Progenitor cell of endocrine pancreas (in vitro differentiated cells): ENCODE measurements at regions not wholly inside any gene's neighbourhood (a gene's known extent, or its start where the extent isn't known, plus 50 kb on each side); places are given as distances from the start of the nearest gene placed in this dataset.

Source experiments
- DNase-seq: peaks from one replicate; pipeline ENCODE4 v3.0.0; 2021; ENCODE audit warnings: low spot score; ENCODE audit not compliant: unreplicated experiment
- H3K27ac Mint-ChIP-seq: 2 replicates; pipeline ENCODE4 v1.8.0; 2021; ENCODE audit warnings: mild to moderate bottlenecking, moderate library complexity, mixed read lengths
- H3K27me3 Mint-ChIP-seq: 2 replicates; pipeline ENCODE4 v1.8.0; 2021; ENCODE audit warnings: mixed read lengths
- H3K36me3 Mint-ChIP-seq: 2 replicates; pipeline ENCODE4 v1.8.0; 2022; ENCODE audit warnings: mixed read lengths; ENCODE audit not compliant: insufficient read depth
- H3K4me1 Mint-ChIP-seq: 2 replicates; pipeline ENCODE4 v1.8.0; 2021; ENCODE audit warnings: low read depth, mixed read lengths
- H3K4me3 Mint-ChIP-seq: 2 replicates; pipeline ENCODE4 v1.8.0; 2021; ENCODE audit warnings: low read depth, mild to moderate bottlenecking, moderate library complexity, mixed read lengths
- H3K9me3 Mint-ChIP-seq: 2 replicates; pipeline ENCODE4 v1.8.0; 2021; ENCODE audit warnings: low read depth, mixed read lengths
- TF ChIP-seq, protein P1 (sequence below): fragments of 200-600 bp; sonication (generic); IDR thresholded peaks from one replicate; pipeline ENCODE4 v1.5.0; 2021; ENCODE audit warnings: antibody characterized with exemption, mild to moderate bottlenecking; ENCODE audit not compliant: unreplicated experiment

DNA sequence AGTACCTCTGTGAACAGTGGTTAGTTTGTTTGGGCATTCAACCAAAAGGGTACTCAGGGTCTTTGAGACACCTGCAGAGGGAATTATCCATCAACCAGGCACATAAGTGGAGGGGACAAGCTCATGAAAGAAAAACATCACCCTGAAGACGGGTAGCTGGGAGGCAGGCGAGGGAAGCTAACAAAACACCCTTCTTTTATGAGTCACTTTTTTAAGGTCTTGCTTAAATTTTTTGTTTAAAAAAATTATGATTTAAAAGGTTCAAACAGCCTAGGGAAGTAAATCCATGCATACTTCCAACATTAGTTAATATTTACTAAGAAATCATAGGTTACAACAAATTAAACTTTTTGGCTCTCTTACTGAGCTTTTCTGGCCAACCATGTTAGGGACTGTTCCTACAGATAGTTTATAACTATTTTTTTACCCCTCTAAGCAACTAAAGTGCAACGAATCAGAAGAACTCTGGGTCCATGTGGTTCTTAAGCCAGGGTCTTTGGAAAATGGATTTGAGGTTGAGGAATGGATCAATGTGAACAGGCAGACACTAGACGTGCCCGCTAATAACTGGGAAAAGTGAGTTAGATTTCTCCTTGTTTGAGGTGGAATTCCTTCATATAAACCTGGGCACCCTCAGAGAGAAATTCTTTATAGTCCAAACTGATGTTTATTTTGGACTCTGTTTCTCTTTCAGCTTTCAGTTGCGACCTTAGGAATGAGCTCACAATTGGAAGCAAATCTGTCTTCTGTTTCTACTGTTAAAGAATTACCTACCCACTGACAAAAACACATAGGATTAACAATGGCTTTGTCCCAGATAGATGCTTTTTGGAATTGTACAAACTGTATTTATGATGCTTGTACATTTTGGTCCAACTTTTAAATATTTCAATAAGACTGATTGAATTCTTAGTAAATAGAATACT, 123.0 kb downstream of the LYPLAL1 start:
- Mint-ChIP-seq H3K27me3 (no peaks in the 10 kb centered on the region), H3K4me1 (peaks cover 1% of the 10 kb centered on the region), H3K27ac (no peak overlapping the region), H3K4me3 (no peak overlapping the region), H3K36me3 (peaks cover 4% of the 10 kb centered on the region), H3K9me3 (no peaks in the 10 kb centered on the region)
- DNase-seq: no peak
- TF ChIP-seq, protein P1, sequence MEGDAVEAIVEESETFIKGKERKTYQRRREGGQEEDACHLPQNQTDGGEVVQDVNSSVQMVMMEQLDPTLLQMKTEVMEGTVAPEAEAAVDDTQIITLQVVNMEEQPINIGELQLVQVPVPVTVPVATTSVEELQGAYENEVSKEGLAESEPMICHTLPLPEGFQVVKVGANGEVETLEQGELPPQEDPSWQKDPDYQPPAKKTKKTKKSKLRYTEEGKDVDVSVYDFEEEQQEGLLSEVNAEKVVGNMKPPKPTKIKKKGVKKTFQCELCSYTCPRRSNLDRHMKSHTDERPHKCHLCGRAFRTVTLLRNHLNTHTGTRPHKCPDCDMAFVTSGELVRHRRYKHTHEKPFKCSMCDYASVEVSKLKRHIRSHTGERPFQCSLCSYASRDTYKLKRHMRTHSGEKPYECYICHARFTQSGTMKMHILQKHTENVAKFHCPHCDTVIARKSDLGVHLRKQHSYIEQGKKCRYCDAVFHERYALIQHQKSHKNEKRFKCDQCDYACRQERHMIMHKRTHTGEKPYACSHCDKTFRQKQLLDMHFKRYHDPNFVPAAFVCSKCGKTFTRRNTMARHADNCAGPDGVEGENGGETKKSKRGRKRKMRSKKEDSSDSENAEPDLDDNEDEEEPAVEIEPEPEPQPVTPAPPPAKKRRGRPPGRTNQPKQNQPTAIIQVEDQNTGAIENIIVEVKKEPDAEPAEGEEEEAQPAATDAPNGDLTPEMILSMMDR: no peak

DNA sequence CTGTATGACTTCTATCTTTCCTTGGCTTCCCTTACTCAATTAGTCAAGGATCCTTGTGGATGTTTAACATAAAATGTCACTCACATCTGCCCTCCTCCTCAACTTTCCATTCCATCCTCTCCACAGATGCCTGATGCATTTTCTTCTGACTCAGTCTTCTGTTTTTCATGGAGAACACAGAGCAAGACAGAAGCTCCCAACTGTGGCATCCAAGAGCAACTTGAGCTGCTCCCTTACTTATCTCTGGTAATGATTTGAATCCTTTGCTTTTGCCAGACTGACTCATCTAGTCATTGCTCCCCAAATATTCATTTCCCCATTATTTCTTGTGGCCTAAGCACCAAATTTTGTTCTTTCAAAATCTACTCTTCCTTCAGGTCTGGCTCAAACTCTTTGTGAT, 120.6 kb downstream of the LYPLAL1 start:
- Mint-ChIP-seq H3K27ac (no peak overlapping the region), H3K4me3 (no peak overlapping the region), H3K9me3 (no peaks in the 10 kb centered on the region), H3K36me3 (peaks cover 4% of the 10 kb centered on the region), H3K4me1 (peaks cover 1% of the 10 kb centered on the region), H3K27me3 (no peaks in the 10 kb centered on the region)
- DNase-seq: no peak
- TF ChIP-seq, protein P1: no peak

DNA sequence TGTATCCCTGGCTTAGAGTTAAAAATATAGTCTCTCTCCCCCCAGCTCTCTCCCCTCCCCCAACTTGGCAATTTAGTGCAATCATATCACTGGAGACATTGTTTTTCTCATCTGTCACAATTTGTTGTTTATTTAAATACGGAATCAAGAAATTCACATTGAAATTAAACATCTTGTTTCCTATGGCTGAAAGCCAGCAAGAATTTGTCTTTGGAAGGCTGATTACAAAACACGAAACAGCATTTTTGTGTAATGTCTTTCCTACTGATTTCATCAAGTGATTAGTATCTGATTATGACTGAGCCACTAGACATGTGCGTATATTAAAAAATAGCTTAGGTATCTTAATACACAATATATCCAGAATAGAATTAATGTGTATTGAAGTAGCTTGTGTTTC, 119.7 kb downstream of the LYPLAL1 start:
- Mint-ChIP-seq H3K4me1 (peaks cover 1% of the 10 kb centered on the region), H3K36me3 (peaks cover 4% of the 10 kb centered on the region), H3K27me3 (no peaks in the 10 kb centered on the region), H3K27ac (no peak overlapping the region), H3K9me3 (no peaks in the 10 kb centered on the region), H3K4me3 (no peak overlapping the region)
- TF ChIP-seq, protein P1: no peak
- DNase-seq: no peak

DNA sequence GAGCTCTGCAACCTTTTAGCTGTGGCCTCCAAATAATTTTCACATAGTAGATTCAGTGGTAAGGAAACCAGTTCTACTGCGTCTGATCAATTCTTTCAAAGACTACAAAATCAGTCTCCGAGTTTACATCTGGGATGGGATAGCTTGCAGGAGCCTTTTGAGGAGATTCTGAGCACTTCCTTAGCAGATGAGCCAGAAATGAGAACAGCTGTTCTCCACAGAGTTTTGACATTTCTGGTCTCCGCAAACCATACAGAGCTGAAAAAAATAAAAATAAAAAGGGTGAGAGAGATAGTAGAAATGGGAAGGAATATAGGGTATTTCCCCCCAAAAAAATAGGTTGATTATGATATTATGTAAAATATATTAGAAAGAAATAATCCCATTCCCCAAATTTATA, 119.3 kb downstream of the LYPLAL1 start:
- Mint-ChIP-seq H3K36me3 (peaks cover 4% of the 10 kb centered on the region), H3K4me3 (no peak overlapping the region), H3K27me3 (no peaks in the 10 kb centered on the region), H3K4me1 (peaks cover 1% of the 10 kb centered on the region), H3K9me3 (no peaks in the 10 kb centered on the region), H3K27ac (no peak overlapping the region)
- DNase-seq: no peak
- TF ChIP-seq, protein P1: no peak

DNA sequence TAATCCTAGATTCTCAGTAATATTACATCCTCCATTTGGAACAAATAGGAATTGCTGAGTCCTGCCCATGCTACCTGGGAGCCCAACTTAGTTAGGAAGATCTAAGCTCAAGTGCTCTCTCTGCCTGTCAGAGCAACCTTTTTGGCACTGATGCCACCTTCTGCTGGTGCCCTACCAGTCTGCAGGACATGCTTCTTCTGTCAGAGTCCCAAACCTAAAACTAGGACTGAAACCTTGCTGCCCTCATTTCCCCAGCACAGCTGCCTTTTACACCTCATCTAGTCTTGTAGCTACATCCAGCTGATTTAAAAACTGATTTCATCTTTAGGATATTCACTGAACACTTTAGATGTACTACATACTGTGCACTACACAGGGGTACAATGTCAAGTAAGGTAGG, 118.7 kb downstream of the LYPLAL1 start:
- H3K4me1 Mint-ChIP-seq: peaks cover 1% of the 10 kb centered on the region
- H3K9me3 Mint-ChIP-seq: no peaks in the 10 kb centered on the region
- TF ChIP-seq, protein P1: no peak
- peaks cover 4% of the 10 kb centered on the region for H3K36me3 Mint-ChIP-seq
- DNase-seq: no peak
- no peak overlapping the region for H3K4me3 Mint-ChIP-seq
- H3K27ac Mint-ChIP-seq: no peak overlapping the region
- no peaks in the 10 kb centered on the region for H3K27me3 Mint-ChIP-seq
